ENCODE measurements at regions not wholly inside any gene's neighbourhood (a gene's known extent, or its start where the extent isn't known, plus 50 kb on each side); places are given as distances from the start of the nearest gene placed in this dataset.

DNA sequence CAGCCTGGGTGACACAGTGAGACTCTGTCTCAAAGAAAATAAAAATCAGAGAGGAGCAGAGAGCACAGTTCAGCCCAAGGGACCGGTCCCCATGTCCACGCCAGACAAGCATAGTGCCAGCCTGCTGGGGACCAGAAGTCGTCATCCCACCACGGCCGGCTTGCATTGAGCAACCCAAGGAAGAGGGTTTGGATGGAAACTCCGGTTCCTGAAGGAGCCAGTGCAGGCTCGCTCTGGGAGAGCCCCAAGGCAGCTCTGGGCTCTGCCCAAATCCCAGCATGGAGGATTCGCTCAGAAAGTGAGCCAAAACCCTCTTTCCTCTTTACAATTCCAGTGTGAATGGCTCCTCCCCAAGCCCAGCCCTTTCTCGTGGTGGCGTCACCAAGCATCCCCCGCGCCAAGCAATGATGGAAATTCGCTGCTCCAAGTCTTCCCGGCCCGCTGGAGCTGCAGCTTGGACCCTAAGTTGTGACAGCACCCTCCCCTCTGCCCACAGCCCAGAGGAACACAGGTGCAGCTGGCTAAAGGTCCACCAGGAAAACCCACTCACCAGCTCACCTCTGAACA is 64.1 kb upstream of the SLC25A33 start:
- TF ChIP-seq, protein P1, sequence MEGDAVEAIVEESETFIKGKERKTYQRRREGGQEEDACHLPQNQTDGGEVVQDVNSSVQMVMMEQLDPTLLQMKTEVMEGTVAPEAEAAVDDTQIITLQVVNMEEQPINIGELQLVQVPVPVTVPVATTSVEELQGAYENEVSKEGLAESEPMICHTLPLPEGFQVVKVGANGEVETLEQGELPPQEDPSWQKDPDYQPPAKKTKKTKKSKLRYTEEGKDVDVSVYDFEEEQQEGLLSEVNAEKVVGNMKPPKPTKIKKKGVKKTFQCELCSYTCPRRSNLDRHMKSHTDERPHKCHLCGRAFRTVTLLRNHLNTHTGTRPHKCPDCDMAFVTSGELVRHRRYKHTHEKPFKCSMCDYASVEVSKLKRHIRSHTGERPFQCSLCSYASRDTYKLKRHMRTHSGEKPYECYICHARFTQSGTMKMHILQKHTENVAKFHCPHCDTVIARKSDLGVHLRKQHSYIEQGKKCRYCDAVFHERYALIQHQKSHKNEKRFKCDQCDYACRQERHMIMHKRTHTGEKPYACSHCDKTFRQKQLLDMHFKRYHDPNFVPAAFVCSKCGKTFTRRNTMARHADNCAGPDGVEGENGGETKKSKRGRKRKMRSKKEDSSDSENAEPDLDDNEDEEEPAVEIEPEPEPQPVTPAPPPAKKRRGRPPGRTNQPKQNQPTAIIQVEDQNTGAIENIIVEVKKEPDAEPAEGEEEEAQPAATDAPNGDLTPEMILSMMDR (IDR thresholded peaks at IDR 0.05; ENCODE audit: low read length, missing control alignments), result no peak
- no peak overlapping the region for H3K4me3 ChIP-seq (replicated peaks; ENCODE audit: low read depth, low read length)
- DNase-seq (ENCODE audit: low read depth), result no peak

DNA sequence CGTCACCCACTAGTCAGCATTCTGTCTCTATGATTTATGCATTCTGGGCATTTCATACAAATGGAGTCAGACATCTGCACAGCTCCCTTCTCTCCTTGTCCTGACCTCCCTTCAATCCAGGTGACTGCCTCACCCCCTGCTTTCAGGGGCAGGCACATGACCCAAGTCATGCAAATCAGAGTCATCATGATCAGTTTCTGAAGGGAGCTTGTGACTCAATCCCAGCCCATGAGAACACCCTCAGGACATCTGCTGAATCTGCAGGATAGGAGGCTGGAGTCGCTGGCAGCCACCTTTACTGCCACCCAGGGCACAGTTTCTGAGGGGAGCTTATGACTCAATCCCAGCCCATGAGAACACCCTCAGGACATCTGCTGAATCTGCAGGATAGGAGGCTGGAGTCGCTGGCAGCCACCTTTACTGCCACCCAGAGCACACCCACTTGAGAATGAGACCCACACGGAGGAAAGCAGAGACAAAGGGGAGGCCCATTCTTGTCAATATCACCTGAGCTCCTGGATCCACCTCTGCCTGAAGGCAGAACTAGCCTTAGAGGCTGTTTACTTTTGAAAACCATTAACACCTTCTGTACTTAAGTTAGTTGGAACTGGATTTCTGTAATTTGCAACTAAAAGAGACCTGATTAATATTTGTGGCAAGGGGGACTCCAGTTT is 62.3 kb upstream of the SLC25A33 start:
- TF ChIP-seq, protein P1 (IDR thresholded peaks at IDR 0.05; ENCODE audit: low read length, missing control alignments), result no peak
- no peak overlapping the region for H3K4me3 ChIP-seq (replicated peaks; ENCODE audit: low read depth, low read length)
- DNase-seq (ENCODE audit: low read depth), result no peak

DNA sequence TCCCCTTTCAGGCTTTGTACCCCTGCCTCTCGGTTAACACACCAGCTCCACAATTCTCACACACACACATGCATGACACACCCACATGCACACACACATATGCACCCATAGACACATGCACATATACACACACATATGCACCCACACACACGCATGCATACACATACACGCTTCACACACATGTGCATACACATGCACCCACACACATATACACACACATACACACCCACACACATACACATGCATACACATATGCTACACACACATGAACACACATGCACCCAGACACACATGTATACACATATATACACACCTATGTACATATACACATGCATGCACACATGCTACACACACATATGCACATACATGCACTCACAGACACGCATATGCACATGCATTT is 61.7 kb upstream of the SLC25A33 start:
- H3K4me3 ChIP-seq (replicated peaks; ENCODE audit: low read depth, low read length), result no peak overlapping the region
- TF ChIP-seq, protein P1 (IDR thresholded peaks at IDR 0.05; ENCODE audit: low read length, missing control alignments), result no peak
- no peak for DNase-seq (ENCODE audit: low read depth)

DNA sequence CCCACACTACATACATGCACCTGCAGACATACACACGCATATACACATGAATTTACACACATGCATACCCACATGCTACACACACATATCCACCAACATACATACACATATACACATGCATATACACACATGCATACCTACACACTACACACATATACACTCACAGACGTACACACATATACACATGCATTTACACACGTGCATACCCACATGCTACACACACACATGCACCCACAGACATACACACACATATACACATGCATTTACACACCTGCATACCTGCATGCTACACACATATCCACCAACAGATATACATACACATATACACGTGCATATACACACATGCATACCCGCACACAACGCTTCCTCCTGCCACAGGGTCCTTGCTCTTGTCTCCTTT is 61.2 kb upstream of the SLC25A33 start:
- TF ChIP-seq, protein P1 (IDR thresholded peaks at IDR 0.05; ENCODE audit: low read length, missing control alignments), result no peak
- no peak overlapping the region for H3K4me3 ChIP-seq (replicated peaks; ENCODE audit: low read depth, low read length)
- DNase-seq (ENCODE audit: low read depth), result no peak

DNA sequence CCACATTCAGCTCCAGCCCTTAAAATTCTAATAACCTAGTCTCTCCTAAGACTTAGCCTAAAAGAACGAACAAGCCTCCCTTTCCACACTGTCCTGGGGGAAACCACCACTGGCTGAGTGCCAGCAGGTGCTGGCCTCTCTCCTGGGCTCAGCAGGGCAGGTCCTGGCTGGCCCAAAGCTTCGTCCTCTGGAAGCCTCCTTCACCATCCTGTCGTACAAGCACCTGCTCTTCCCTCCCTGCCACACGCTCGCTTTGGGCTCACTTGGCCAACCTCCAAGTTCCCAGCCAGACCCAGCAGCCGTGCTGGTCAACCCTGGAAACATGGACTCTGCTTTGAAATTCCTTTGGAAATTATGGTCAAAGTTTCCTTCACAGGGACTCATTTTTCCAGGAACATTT is 58.2 kb upstream of the SLC25A33 start:
- TF ChIP-seq, protein P1 (IDR thresholded peaks at IDR 0.05; ENCODE audit: low read length, missing control alignments), result no peak
- H3K4me3 ChIP-seq (replicated peaks; ENCODE audit: low read depth, low read length), result no peak overlapping the region
- DNase-seq (ENCODE audit: low read depth), result no peak

DNA sequence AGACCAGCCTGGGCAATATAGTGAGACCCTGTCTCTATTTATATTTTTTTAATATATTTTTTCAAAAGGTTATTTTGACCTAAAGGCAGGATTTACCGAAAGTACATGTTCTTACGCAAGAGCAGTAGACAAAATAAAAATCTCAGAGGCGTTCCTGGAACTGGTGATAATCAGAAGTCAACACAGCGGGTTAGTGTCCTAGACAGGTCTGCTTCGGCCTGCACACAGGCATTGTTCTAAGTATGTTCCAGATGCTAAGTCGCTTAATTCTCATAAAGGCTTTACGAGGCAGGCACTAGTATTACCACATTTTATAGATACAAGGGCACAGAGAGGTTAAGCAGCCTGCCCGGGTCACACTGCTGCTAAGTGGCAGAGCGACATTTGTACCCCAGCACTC is 56.9 kb upstream of the SLC25A33 start:
- H3K4me3 ChIP-seq (replicated peaks; ENCODE audit: low read depth, low read length), result no peak overlapping the region
- DNase-seq (ENCODE audit: low read depth), result no peak
- TF ChIP-seq, protein P1 (IDR thresholded peaks at IDR 0.05; ENCODE audit: low read length, missing control alignments), result no peak
